Bronchial epithelial cell (primary cell): ENCODE measurements at regions not wholly inside any gene's neighbourhood (a gene's known extent, or its start where the extent isn't known, plus 50 kb on each side); places are given as distances from the start of the nearest gene placed in this dataset.
"Not testable (repeated sequence)": the region's sequence is repeated elsewhere in the genome, so short reads cannot be mapped to it uniquely, and the experiment has no call there.

Experiments used
- DNase-seq: peaks from one replicate; pipeline ENCODE4 v3.0.0-alpha.2; 2010; ENCODE audit warnings: low read depth
- FAIRE-seq: peaks from 2 replicates; lab custom pipeline; 2011; peaks lifted over from hg19 to GRCh38; lab: Jason Lieb, UNC
- H3K27me3 ChIP-seq: 2 replicates; pipeline ENCODE4 v1.5.1; 2011; ENCODE audit warnings: low read length; ENCODE audit not compliant: control insufficient read depth, insufficient read depth
- H3K36me3 ChIP-seq: 2 replicates; pipeline ENCODE4 v1.5.1; 2011; ENCODE audit warnings: low read length; ENCODE audit not compliant: control insufficient read depth, insufficient read depth
- H3K4me3 ChIP-seq: 2 replicates; pipeline ENCODE4 v1.5.1; 2011; ENCODE audit warnings: mild to moderate bottlenecking, low read depth, low read length, control low read depth
- TF ChIP-seq, protein P1 (sequence below): IDR thresholded peaks from 2 replicates; pipeline ENCODE4 v1.5.1; 2011; ENCODE audit warnings: mild to moderate bottlenecking, moderate library complexity, low read length, control low read depth, inconsistent platforms; ENCODE audit not compliant: insufficient read depth, severe bottlenecking

DNA sequence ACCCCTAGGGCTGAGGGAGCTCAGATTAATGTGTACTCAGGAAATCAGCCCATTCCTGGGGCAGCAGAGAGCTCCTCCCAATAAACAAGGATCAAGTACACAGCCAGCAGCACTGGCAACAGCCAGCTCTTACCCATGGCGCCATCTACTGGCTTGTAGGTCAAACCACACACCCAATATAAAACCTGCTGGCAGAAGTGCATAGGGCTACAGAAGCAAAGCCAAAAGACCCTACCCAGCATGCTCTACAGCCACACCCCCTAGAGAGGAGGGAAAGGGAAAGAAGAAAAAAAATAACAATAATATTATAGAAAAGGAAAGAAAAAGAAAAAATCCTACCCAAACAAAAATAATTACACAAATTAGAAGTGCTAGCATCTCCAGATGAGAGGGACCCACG is 127.5 kb upstream of the PABPC3 start:
- not testable (repeated sequence) for H3K36me3 ChIP-seq, DNase-seq, FAIRE-seq, H3K27me3 ChIP-seq
- peak overlapping the region; percentile 25 for H3K4me3 ChIP-seq

DNA sequence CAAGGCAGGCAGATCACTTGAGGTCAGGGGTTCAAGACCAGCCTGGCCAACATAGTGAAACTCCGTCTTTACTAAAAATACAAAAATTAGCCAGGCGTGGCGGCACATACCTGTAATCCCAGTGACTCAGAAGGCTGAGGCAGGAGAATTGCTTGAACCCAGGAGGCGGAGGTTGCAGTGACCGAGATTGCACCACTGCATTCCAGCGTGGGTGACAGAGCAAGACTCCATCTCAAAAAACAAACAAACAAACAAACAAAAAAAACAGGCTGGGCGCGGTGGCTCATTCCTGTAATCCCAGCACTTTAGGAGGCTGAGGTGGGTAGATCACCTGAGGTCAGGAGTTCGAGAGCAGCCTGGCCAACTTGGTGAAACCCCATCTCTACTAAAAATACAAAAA is 122.8 kb upstream of the PABPC3 start:
- not testable (repeated sequence) for H3K4me3 ChIP-seq, FAIRE-seq, DNase-seq, H3K27me3 ChIP-seq, H3K36me3 ChIP-seq

DNA sequence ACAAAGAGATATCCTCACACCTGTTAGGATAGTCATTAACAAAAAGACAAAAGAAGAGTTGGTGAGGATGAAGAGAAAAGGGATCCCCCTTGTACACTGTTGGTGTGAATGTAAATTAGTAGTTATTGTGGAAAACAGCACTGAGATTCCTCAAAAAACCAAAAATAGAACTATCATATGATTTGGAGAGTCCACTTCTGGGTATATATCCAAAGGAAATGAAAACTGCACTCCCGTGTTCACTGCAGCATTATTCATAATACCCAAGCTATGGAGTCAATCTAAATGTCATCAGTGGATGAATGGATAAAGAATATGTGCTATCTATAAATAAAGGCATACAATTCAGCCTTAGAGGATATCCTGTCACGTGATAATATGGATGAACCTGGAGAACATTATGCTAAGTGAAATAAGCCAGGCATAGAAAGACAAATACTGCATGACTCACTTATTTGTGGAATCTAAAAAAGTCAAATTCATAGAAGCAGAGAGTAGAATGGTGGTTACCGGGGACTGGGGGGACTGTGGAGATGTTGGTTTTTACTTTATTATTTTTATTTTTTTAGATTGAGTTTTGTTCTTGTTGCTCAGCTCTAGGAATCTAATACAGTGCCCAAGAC is 114.6 kb upstream of the PABPC3 start:
- not testable (repeated sequence) for FAIRE-seq, H3K36me3 ChIP-seq, H3K27me3 ChIP-seq, H3K4me3 ChIP-seq, DNase-seq

DNA sequence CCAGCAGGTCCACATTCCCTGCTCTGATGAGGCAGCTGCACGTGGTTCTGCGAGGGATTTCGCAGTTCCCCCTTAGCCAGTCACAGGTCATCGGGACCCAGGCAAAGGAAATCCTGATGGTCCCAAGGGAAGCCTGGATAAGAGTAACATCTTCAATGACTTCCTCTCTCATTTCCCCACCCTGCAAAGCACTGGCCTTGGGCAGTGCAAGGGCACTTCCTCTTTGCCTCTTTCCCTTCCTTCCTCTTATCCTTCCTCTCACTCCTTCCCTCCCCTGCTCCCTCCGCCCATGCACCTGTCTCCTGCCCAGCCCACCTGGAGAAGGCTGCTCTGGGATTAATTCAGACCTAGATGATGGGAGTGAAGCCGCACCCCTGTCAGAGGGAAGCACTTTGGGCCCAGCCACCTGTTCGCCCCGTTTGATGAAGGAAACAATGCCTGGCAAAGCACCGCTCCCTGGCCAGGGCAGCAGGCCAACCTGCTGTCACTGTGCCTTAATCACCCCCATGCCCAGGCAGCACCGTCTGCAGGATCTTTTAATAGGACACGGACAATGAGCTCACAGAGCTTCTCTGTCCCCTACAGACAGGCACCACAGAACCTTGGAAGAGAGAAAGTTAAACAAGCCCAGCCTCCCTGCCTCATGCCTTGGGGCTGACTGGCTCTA is 113.5 kb upstream of the PABPC3 start:
- Histone ChIP-seq H3K36me3 (no peaks in the 10 kb centered on the region), H3K27me3 (no peaks in the 10 kb centered on the region), H3K4me3 (no peak overlapping the region)
- FAIRE-seq (no peak), DNase-seq (no peak)
- TF ChIP-seq, protein P1, sequence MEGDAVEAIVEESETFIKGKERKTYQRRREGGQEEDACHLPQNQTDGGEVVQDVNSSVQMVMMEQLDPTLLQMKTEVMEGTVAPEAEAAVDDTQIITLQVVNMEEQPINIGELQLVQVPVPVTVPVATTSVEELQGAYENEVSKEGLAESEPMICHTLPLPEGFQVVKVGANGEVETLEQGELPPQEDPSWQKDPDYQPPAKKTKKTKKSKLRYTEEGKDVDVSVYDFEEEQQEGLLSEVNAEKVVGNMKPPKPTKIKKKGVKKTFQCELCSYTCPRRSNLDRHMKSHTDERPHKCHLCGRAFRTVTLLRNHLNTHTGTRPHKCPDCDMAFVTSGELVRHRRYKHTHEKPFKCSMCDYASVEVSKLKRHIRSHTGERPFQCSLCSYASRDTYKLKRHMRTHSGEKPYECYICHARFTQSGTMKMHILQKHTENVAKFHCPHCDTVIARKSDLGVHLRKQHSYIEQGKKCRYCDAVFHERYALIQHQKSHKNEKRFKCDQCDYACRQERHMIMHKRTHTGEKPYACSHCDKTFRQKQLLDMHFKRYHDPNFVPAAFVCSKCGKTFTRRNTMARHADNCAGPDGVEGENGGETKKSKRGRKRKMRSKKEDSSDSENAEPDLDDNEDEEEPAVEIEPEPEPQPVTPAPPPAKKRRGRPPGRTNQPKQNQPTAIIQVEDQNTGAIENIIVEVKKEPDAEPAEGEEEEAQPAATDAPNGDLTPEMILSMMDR: no peak

DNA sequence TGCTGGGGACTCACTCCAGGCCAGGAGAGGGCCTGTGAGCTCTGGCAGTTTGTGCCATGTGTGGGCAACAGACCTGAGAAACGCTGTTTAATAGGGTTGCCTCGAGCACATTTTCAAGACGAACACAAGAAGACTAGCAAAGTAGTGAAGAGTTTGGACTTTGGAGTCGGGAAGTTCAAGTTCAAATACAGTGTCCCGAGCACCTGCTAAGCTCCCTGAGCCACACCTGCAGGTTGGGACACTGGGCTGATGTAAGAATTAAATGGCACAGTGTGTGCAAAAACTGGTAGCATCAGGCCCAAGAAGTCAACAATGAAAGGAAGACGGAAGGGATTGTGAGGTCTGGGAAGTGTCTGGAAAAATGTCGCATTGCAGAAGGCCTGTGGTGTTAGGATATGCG is 112.8 kb upstream of the PABPC3 start:
- no peaks in the 10 kb centered on the region for H3K36me3 ChIP-seq
- TF ChIP-seq, protein P1: no peak
- H3K4me3 ChIP-seq: no peak overlapping the region
- no peaks in the 10 kb centered on the region for H3K27me3 ChIP-seq
- FAIRE-seq: no peak
- DNase-seq: no peak

DNA sequence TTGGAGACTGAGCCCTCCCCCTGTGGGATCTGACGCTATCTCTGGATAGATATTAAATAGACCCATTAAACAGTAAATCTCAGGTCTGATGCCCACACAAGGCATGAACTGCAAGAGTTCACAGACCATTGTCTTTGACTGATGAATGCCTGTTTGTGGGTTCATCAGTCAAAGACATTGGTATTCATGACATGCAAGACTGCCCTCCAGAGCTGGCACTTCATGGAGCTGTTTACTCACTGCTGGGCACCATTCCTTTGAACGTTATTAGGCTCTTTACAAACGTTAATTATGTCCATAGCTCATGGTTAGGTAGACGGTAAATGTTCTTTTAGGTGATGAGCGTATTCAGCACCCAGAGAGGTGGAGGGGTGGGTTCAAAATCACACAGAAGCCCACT is 111.8 kb upstream of the PABPC3 start:
- TF ChIP-seq, protein P1: no peak
- FAIRE-seq (no peak), DNase-seq (no peak)
- Histone ChIP-seq H3K27me3 (peaks cover under 1% of the 10 kb centered on the region), H3K36me3 (no peaks in the 10 kb centered on the region), H3K4me3 (no peak overlapping the region)

DNA sequence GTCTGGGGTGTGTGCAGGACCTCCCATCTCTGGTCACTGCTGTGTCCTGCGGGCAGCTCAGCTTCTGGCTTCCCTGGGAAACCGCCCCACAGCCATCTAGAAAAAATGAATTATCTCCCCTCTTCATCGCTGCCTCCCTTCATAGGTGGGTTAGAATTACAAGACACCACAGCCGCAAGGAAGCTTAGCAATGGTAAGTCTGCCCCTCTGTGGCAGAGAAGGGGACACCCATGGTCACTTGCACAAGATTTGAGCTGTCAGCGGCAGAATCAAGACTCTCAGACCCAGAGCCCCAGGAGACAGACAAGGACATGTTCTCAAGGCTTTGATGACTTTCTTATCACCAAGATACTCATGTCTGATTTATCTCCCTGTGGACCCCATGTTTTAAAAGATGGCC is 110.8 kb upstream of the PABPC3 start:
- H3K27me3 ChIP-seq: peaks cover 2% of the 10 kb centered on the region
- TF ChIP-seq, protein P1: no peak
- DNase-seq (no peak), FAIRE-seq (no peak)
- H3K36me3 ChIP-seq: no peaks in the 10 kb centered on the region
- H3K4me3 ChIP-seq: no peak overlapping the region
